Panc1 (cell line): ENCODE measurements at regions not wholly inside any gene's neighbourhood (a gene's known extent, or its start where the extent isn't known, plus 50 kb on each side); places are given as distances from the start of the nearest gene placed in this dataset.

Experiments used
- CTCF ChIP-seq: fragments of 450-650 bp; IDR thresholded peaks from 2 replicates; pipeline ENCODE4 v1.5.1; 2017; ENCODE audit warnings: mild to moderate bottlenecking
- POLR2AphosphoS5 ChIP-seq: IDR thresholded peaks from 2 replicates; pipeline ENCODE4 v1.6.1; 2012; ENCODE audit warnings: mild to moderate bottlenecking, low read depth, low read length, moderate library complexity
- SIN3A ChIP-seq: IDR thresholded peaks from 2 replicates; pipeline ENCODE4 v1.6.1; 2012; ENCODE audit warnings: low read depth, mild to moderate bottlenecking, low read length, moderate library complexity, borderline replicate concordance; ENCODE audit not compliant: insufficient read depth
- TCF7L2 ChIP-seq: IDR thresholded peaks from 2 replicates; pipeline ENCODE4 v1.6.1; 2011; ENCODE audit warnings: mild to moderate bottlenecking, low read depth, low read length, inconsistent platforms
- TF ChIP-seq, protein P1 (sequence below), 2 experiments: IDR thresholded peaks; 2 replicates each; pipeline ENCODE4 v1.6.1; 2011 to 2012; ENCODE audit warnings: low read depth in 2 of 2, control low read depth in 1 of 2, low read length in 1 of 2, mild to moderate bottlenecking in 1 of 2, moderate library complexity in 1 of 2; ENCODE audit not compliant: insufficient read depth in 1 of 2

GRCh38 chrX:26559855-26560254 lies 343.9 kb downstream of the MAGEB5 start:
- TF ChIP-seq SIN3A, result no peak
- TF ChIP-seq POLR2AphosphoS5, result no peak
- TF ChIP-seq CTCF, result no peak
- no peak for TF ChIP-seq TCF7L2
- TF ChIP-seq, protein P1, sequence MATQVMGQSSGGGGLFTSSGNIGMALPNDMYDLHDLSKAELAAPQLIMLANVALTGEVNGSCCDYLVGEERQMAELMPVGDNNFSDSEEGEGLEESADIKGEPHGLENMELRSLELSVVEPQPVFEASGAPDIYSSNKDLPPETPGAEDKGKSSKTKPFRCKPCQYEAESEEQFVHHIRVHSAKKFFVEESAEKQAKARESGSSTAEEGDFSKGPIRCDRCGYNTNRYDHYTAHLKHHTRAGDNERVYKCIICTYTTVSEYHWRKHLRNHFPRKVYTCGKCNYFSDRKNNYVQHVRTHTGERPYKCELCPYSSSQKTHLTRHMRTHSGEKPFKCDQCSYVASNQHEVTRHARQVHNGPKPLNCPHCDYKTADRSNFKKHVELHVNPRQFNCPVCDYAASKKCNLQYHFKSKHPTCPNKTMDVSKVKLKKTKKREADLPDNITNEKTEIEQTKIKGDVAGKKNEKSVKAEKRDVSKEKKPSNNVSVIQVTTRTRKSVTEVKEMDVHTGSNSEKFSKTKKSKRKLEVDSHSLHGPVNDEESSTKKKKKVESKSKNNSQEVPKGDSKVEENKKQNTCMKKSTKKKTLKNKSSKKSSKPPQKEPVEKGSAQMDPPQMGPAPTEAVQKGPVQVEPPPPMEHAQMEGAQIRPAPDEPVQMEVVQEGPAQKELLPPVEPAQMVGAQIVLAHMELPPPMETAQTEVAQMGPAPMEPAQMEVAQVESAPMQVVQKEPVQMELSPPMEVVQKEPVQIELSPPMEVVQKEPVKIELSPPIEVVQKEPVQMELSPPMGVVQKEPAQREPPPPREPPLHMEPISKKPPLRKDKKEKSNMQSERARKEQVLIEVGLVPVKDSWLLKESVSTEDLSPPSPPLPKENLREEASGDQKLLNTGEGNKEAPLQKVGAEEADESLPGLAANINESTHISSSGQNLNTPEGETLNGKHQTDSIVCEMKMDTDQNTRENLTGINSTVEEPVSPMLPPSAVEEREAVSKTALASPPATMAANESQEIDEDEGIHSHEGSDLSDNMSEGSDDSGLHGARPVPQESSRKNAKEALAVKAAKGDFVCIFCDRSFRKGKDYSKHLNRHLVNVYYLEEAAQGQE (IDR thresholded peaks at IDR 0.05; ENCODE audit: insufficient read depth in 1 of 2, low read depth in 2 of 2, low read length in 1 of 2), result no peak
